Kidney epithelial cell (primary cell): ENCODE measurements at regions not wholly inside any gene's neighbourhood (a gene's known extent, or its start where the extent isn't known, plus 50 kb on each side); places are given as distances from the start of the nearest gene placed in this dataset.

ENCODE experiments used
- DNase-seq: peaks from one replicate; pipeline ENCODE4 v3.0.0-alpha.2; 2010; ENCODE audit warnings: low read depth
- H3K27me3 ChIP-seq: 2 replicates; pipeline ENCODE4 v1.6.0; 2011; ENCODE audit warnings: low read length; ENCODE audit not compliant: control insufficient read depth, insufficient read depth
- H3K36me3 ChIP-seq: 2 replicates; pipeline ENCODE4 v1.5.1; 2011; ENCODE audit warnings: low read length; ENCODE audit not compliant: control insufficient read depth, insufficient read depth
- H3K4me3 ChIP-seq: 2 replicates; pipeline ENCODE4 v1.5.1; 2011; ENCODE audit warnings: low read depth, mild to moderate bottlenecking, control low read depth, low read length
- CTCF ChIP-seq: IDR thresholded peaks from 2 replicates; pipeline ENCODE4 v1.5.1; 2011; ENCODE audit warnings: mild to moderate bottlenecking, moderate library complexity, low read length, control low read depth, inconsistent platforms; ENCODE audit not compliant: insufficient read depth, poor library complexity, severe bottlenecking

- H3K27me3 ChIP-seq = no peaks in the 10 kb centered on the region
- no peak for TF ChIP-seq CTCF
- DNase-seq = no peak
- no peaks in the 10 kb centered on the region for H3K36me3 ChIP-seq
- H3K4me3 ChIP-seq = no peak overlapping the region
Observed at GRCh38 chr3:18149386-18149785, 275.8 kb downstream of the SATB1 start.

GRCh38 chr3:18144571-18144970 is 280.6 kb downstream of the SATB1 start:
- no peak for TF ChIP-seq CTCF
- no peak for DNase-seq
- Histone ChIP-seq H3K36me3 (no peaks in the 10 kb centered on the region), H3K4me3 (no peak overlapping the region), H3K27me3 (no peaks in the 10 kb centered on the region)

- Histone ChIP-seq H3K4me3 (no peak overlapping the region), H3K36me3 (no peaks in the 10 kb centered on the region), H3K27me3 (no peaks in the 10 kb centered on the region)
- no peak for DNase-seq
- TF ChIP-seq CTCF = no peak
Observed at GRCh38 chr3:18143258-18143780, 281.8 kb downstream of the SATB1 start.

- no peak for TF ChIP-seq CTCF
- H3K4me3 ChIP-seq = no peak overlapping the region
- no peaks in the 10 kb centered on the region for H3K36me3 ChIP-seq
- no peak for DNase-seq
- H3K27me3 ChIP-seq = no peaks in the 10 kb centered on the region
Observed at GRCh38 chr3:18137958-18138357, 287.2 kb downstream of the SATB1 start.

GRCh38 chr3:18135060-18135814 is 289.9 kb downstream of the SATB1 start:
- no peak for DNase-seq
- TF ChIP-seq CTCF = no peak

GRCh38 chr3:18134386-18135059 is 290.6 kb downstream of the SATB1 start:
- H3K36me3 ChIP-seq = no peaks in the 10 kb centered on the region
- H3K27me3 ChIP-seq = no peaks in the 10 kb centered on the region
- no peak for TF ChIP-seq CTCF
- no peak overlapping the region for H3K4me3 ChIP-seq
- DNase-seq = no peak

More at GRCh38 chr3:18135060-18135814, 289.9 kb downstream of the SATB1 start:
- Histone ChIP-seq H3K36me3 (no peaks in the 10 kb centered on the region), H3K4me3 (no peak overlapping the region), H3K27me3 (no peaks in the 10 kb centered on the region)
